ENCODE measurements at regions not wholly inside any gene's neighbourhood (a gene's known extent, or its start where the extent isn't known, plus 50 kb on each side); places are given as distances from the start of the nearest gene placed in this dataset.

DNA sequence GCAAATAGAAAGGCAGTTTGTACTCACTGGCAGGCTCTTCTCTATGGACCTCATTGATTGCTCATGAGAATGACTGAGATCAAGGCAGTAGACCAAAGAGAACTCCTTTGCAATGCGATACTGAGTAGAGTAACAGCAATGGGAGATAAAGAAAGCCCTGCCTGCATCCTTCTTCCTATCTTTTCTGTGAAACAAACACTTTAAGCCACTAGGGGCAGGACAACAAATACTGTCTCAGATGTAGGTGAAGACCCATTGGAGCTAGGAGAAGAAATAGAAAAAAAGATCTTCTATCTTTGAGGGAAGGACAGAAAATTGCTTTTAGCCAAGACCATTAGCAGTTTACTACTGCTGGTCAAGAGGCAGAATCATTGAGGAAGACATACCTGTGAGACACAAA, 117.6 kb upstream of the IGSF10 start:
- Histone ChIP-seq H3K79me2 (ENCODE audit: insufficient read depth, low read length) (no peaks in the 10 kb centered on the region), H3K4me2 (ENCODE audit: low read length) (no peak overlapping the region), H3K9me2 (ENCODE audit: insufficient read depth) (no peaks in the 10 kb centered on the region), H3K4me3 (replicated peaks in 1 of 2; ENCODE audit: low read depth in 1 of 2, low read length in 2 of 2) (no peak overlapping the region), H3K4me1 (ENCODE audit: control insufficient read depth in 1 of 2, insufficient read depth in 2 of 2, low read length in 2 of 2) (no peaks in the 10 kb centered on the region), H3K9me3 (ENCODE audit: control insufficient read depth in 1 of 2, insufficient read depth in 1 of 2, low read depth in 1 of 2, low read length in 2 of 2) (no peaks in the 10 kb centered on the region), H3K27me3 (ENCODE audit: insufficient read depth, low read length) (no peaks in the 10 kb centered on the region), H3K36me3 (ENCODE audit: control insufficient read depth in 1 of 2, insufficient read depth in 2 of 2, low read length in 2 of 2) (no peaks in the 10 kb centered on the region), H2AFZ (ENCODE audit: low read depth, low read length, poor library complexity, severe bottlenecking) (no peak overlapping the region), H3K27ac (ENCODE audit: low read depth, low read length) (no peak overlapping the region), H3K9ac (ENCODE audit: low read length) (no peak overlapping the region), H4K20me1 (ENCODE audit: insufficient read depth) (no peaks in the 10 kb centered on the region)
- intact Hi-C loops (cut with micrococcal nuclease): no loop called here
- ChIA-PET RAD21 (ENCODE audit: low non-redundant PET in 1 of 2, low total read pairs in 2 of 2, uncharacterized antibody in 2 of 2, unreplicated experiment in 2 of 2) (no interaction called here), POLR2A (no interaction called here), CTCF (interaction anchor here (0.8 kb wide), 1 partner anchor 15 kb away, joined by 3 read pairs; no protein-coding TSS in a partner anchor)
- ATAC-seq: peak; percentile 62; the same call in 1 of the 2 replicates
- no peak for TF ChIP-seq ZFX (IDR thresholded peaks at IDR 0.05)
- TF ChIP-seq FOSL1 (IDR thresholded peaks at IDR 0.05; ENCODE audit: low read depth): no peak
- no peak for TF ChIP-seq CEBPB (IDR thresholded peaks at IDR 0.05; ENCODE audit: low read depth)
- no peak for TF ChIP-seq CBX3 (IDR thresholded peaks at IDR 0.05; ENCODE audit: low read depth)
- TF ChIP-seq, protein P1, sequence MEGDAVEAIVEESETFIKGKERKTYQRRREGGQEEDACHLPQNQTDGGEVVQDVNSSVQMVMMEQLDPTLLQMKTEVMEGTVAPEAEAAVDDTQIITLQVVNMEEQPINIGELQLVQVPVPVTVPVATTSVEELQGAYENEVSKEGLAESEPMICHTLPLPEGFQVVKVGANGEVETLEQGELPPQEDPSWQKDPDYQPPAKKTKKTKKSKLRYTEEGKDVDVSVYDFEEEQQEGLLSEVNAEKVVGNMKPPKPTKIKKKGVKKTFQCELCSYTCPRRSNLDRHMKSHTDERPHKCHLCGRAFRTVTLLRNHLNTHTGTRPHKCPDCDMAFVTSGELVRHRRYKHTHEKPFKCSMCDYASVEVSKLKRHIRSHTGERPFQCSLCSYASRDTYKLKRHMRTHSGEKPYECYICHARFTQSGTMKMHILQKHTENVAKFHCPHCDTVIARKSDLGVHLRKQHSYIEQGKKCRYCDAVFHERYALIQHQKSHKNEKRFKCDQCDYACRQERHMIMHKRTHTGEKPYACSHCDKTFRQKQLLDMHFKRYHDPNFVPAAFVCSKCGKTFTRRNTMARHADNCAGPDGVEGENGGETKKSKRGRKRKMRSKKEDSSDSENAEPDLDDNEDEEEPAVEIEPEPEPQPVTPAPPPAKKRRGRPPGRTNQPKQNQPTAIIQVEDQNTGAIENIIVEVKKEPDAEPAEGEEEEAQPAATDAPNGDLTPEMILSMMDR (IDR thresholded peaks at IDR 0.05 in 2 of 3, conservative IDR thresholded peaks at IDR 0.05 in 1 of 3; ENCODE audit: borderline replicate concordance in 1 of 3, insufficient read depth in 1 of 3, low read depth in 2 of 3, low read length in 2 of 3): peak in 2 of 3 experiments; percentile 24 to 37; a peak in 3 of 6 replicates
- no TSS peak for BruUV-seq (replicated peaks)
- no peak for DNase-seq (ENCODE audit: low read depth, low spot score)

DNA sequence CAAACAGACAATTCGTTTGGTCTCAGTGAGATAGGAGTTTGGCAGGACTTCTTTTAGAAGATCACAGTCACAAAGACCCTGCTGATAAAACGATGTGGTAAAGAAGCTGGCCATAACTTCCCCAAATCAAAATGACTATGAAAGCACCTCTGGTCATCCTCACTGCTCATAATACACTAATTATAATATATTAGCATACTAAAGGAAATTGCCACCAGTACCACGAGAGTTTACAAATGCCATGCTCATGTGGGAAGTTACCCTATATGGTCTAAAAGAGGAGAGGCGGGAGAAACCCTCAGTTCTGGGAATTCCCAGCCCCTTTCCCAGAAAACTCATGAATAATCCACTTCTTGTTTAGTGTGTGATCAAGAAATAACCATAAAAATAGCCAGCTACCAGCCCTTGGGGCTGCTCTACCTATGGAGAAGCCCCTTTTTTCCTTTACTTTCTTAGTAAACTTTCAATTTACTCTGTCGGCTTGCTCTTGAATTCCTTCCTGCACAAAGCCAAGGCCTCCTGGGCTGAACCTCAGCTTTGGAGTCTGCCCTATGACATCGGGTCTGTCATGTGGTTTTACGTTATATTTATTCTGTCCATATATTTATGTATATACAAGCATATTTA, 115.8 kb upstream of the IGSF10 start:
- H3K9ac ChIP-seq (ENCODE audit: low read length): no peak overlapping the region
- no TSS peak for BruUV-seq (replicated peaks)
- no peaks in the 10 kb centered on the region for H3K36me3 ChIP-seq (ENCODE audit: control insufficient read depth in 1 of 2, insufficient read depth in 2 of 2, low read length in 2 of 2)
- H3K27ac ChIP-seq (ENCODE audit: low read depth, low read length): no peak overlapping the region
- no peak overlapping the region for H2AFZ ChIP-seq (ENCODE audit: low read depth, low read length, poor library complexity, severe bottlenecking)
- no peaks in the 10 kb centered on the region for H3K9me3 ChIP-seq (ENCODE audit: control insufficient read depth in 1 of 2, insufficient read depth in 1 of 2, low read depth in 1 of 2, low read length in 2 of 2)
- H3K4me1 ChIP-seq (ENCODE audit: control insufficient read depth in 1 of 2, insufficient read depth in 2 of 2, low read length in 2 of 2): no peaks in the 10 kb centered on the region
- ChIA-PET POLR2A (no interaction called here), CTCF (no interaction called here), RAD21 (ENCODE audit: low non-redundant PET in 1 of 2, low total read pairs in 2 of 2, uncharacterized antibody in 2 of 2, unreplicated experiment in 2 of 2) (no interaction called here)
- H3K4me3 ChIP-seq (replicated peaks in 1 of 2; ENCODE audit: low read depth in 1 of 2, low read length in 2 of 2): no peak overlapping the region
- no peak for DNase-seq (ENCODE audit: low read depth, low spot score)
- no peak for ATAC-seq
- TF ChIP-seq, protein P2, sequence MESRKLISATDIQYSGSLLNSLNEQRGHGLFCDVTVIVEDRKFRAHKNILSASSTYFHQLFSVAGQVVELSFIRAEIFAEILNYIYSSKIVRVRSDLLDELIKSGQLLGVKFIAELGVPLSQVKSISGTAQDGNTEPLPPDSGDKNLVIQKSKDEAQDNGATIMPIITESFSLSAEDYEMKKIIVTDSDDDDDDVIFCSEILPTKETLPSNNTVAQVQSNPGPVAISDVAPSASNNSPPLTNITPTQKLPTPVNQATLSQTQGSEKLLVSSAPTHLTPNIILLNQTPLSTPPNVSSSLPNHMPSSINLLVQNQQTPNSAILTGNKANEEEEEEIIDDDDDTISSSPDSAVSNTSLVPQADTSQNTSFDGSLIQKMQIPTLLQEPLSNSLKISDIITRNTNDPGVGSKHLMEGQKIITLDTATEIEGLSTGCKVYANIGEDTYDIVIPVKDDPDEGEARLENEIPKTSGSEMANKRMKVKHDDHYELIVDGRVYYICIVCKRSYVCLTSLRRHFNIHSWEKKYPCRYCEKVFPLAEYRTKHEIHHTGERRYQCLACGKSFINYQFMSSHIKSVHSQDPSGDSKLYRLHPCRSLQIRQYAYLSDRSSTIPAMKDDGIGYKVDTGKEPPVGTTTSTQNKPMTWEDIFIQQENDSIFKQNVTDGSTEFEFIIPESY (IDR thresholded peaks at IDR 0.05; ENCODE audit: extremely low read depth, insufficient replicate concordance, low read length): no peak
- TF ChIP-seq, protein P3, sequence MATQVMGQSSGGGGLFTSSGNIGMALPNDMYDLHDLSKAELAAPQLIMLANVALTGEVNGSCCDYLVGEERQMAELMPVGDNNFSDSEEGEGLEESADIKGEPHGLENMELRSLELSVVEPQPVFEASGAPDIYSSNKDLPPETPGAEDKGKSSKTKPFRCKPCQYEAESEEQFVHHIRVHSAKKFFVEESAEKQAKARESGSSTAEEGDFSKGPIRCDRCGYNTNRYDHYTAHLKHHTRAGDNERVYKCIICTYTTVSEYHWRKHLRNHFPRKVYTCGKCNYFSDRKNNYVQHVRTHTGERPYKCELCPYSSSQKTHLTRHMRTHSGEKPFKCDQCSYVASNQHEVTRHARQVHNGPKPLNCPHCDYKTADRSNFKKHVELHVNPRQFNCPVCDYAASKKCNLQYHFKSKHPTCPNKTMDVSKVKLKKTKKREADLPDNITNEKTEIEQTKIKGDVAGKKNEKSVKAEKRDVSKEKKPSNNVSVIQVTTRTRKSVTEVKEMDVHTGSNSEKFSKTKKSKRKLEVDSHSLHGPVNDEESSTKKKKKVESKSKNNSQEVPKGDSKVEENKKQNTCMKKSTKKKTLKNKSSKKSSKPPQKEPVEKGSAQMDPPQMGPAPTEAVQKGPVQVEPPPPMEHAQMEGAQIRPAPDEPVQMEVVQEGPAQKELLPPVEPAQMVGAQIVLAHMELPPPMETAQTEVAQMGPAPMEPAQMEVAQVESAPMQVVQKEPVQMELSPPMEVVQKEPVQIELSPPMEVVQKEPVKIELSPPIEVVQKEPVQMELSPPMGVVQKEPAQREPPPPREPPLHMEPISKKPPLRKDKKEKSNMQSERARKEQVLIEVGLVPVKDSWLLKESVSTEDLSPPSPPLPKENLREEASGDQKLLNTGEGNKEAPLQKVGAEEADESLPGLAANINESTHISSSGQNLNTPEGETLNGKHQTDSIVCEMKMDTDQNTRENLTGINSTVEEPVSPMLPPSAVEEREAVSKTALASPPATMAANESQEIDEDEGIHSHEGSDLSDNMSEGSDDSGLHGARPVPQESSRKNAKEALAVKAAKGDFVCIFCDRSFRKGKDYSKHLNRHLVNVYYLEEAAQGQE (IDR thresholded peaks at IDR 0.05; ENCODE audit: low read depth): no peak
- TF ChIP-seq SP1 (IDR thresholded peaks at IDR 0.05; ENCODE audit: low read depth): no peak
- no peak for TF ChIP-seq SRF (IDR thresholded peaks at IDR 0.05; ENCODE audit: low read depth)
- no peak for TF ChIP-seq EZH2 (IDR thresholded peaks at IDR 0.05)
- TF ChIP-seq, protein P4, sequence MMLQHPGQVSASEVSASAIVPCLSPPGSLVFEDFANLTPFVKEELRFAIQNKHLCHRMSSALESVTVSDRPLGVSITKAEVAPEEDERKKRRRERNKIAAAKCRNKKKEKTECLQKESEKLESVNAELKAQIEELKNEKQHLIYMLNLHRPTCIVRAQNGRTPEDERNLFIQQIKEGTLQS (IDR thresholded peaks at IDR 0.05): no peak
- H3K79me2 ChIP-seq (ENCODE audit: insufficient read depth, low read length): no peaks in the 10 kb centered on the region
- H3K27me3 ChIP-seq (ENCODE audit: insufficient read depth, low read length): no peaks in the 10 kb centered on the region
- no peak overlapping the region for H3K4me2 ChIP-seq (ENCODE audit: low read length)
- intact Hi-C loops (cut with micrococcal nuclease): no loop called here
- H4K20me1 ChIP-seq (ENCODE audit: insufficient read depth): no peaks in the 10 kb centered on the region
- no peaks in the 10 kb centered on the region for H3K9me2 ChIP-seq (ENCODE audit: insufficient read depth)

Data from HCT116 (cell line).